ENCODE measurements at regions not wholly inside any gene's neighbourhood (a gene's known extent, or its start where the extent isn't known, plus 50 kb on each side); places are given as distances from the start of the nearest gene placed in this dataset.

- no peak overlapping the region for H3K4me3 ChIP-seq (replicated peaks; ENCODE audit: low read depth, low read length)
- TF ChIP-seq, protein P1, sequence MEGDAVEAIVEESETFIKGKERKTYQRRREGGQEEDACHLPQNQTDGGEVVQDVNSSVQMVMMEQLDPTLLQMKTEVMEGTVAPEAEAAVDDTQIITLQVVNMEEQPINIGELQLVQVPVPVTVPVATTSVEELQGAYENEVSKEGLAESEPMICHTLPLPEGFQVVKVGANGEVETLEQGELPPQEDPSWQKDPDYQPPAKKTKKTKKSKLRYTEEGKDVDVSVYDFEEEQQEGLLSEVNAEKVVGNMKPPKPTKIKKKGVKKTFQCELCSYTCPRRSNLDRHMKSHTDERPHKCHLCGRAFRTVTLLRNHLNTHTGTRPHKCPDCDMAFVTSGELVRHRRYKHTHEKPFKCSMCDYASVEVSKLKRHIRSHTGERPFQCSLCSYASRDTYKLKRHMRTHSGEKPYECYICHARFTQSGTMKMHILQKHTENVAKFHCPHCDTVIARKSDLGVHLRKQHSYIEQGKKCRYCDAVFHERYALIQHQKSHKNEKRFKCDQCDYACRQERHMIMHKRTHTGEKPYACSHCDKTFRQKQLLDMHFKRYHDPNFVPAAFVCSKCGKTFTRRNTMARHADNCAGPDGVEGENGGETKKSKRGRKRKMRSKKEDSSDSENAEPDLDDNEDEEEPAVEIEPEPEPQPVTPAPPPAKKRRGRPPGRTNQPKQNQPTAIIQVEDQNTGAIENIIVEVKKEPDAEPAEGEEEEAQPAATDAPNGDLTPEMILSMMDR (IDR thresholded peaks at IDR 0.05; ENCODE audit: low read depth, low read length, missing control alignments), result no peak
- DNase-seq (ENCODE audit: extremely low read depth, low read depth), result no peak
Observed at GRCh38 chr2:240286596-240286995, 146.1 kb upstream of the OTOS start.

DNA sequence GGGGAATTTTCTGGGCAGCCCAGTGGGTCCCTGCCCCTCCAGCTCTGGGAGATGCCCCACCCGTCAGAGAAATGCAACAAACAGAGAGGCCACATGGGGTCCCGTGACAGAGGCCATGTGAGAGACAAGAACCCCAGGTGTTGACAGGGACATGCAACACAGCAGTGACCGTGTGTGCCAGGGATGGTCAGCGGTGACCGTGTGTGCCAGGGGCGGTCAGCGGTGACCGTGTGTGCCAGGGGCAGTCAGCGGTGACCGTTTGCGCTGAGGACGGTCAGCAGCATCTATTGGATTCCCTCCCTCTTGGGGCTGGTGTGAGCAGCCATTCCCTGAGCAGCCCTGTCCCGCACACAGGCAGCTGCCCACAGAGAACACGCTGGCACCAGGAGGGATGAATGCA, 146.6 kb upstream of the OTOS start:
- TF ChIP-seq, protein P1 (IDR thresholded peaks at IDR 0.05; ENCODE audit: low read depth, low read length, missing control alignments), result no peak
- no peak overlapping the region for H3K4me3 ChIP-seq (replicated peaks; ENCODE audit: low read depth, low read length)
- DNase-seq (ENCODE audit: extremely low read depth, low read depth), result no peak

DNA sequence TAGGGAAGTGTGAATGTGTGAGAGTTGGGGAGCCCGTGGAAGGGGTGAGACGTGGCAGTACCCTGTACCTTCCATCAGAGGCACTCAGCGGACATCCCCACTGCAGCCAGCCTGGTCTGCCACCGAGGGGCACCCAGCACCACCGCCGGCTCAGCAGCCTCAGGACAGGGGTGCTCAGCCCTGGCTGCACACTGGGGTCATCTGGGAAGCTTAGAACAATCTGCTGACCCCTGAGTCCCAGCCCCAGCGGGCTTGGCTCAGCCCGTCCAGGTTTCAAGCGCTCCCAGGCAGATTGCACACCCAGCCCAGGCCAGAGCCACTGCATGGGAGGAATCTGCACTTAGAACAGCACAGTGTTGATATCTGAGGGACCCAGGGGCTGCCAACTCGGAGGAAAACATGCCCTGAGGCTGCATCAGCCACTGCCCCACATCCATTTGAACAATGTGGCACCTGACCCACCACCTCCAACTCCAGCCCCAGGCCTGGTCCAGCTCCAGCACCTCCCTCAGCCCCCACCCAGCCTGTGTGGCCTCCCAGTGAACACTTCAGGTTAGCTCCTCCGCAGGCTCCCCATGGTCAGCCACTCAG, 147.1 kb upstream of the OTOS start:
- DNase-seq (ENCODE audit: extremely low read depth, low read depth), result no peak
- H3K4me3 ChIP-seq (replicated peaks; ENCODE audit: low read depth, low read length), result no peak overlapping the region
- TF ChIP-seq, protein P1 (IDR thresholded peaks at IDR 0.05; ENCODE audit: low read depth, low read length, missing control alignments), result no peak

GRCh38 chr2:240288087-240288521, 147.4 kb upstream of the GPC1 start:
- H3K4me3 ChIP-seq (replicated peaks; ENCODE audit: low read depth, low read length), result no peak overlapping the region
- no peak for DNase-seq (ENCODE audit: extremely low read depth, low read depth)
- TF ChIP-seq, protein P1 (IDR thresholded peaks at IDR 0.05; ENCODE audit: low read depth, low read length, missing control alignments), result no peak

DNA sequence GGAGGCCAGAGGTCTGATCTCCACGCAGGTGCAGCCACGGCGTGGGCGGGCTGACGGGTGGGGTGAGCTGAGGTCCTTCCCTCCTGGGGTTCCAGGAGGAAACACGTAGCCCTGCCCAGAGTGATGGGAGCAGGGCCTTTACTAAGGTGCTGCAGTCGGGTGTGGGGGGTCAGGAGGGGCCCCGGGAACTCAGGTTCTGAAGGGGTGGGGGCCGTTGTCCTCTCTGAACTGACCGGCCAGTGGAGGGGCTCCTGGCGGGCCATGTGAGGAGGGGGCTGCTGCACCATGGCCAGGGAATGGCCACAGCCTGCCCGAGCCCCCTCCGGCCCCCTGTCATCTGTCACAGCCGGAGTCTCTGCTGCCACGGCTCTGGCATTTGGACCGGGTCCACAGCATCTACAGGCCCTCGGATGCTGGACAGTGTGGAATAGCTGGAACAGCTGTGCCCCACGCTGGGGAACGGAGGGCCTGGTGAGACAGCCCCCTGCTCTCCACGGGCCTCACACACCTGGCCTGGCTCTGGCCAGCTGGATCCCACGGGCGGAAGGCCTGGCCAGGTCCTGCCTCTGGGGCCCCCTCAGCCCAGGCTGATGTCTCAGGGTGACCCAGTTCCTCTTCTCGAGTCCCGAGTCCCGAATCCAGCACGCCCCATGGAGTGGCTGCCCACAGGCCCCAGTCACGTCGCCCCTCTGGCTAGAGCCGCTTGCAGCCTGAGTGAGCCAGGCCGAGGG, 145.6 kb upstream of the GPC1 start:
- TF ChIP-seq, protein P1 (IDR thresholded peaks at IDR 0.05; ENCODE audit: low read depth, low read length, missing control alignments), result no peak
- no peak overlapping the region for H3K4me3 ChIP-seq (replicated peaks; ENCODE audit: low read depth, low read length)
- DNase-seq (ENCODE audit: extremely low read depth, low read depth), result no peak

DNA sequence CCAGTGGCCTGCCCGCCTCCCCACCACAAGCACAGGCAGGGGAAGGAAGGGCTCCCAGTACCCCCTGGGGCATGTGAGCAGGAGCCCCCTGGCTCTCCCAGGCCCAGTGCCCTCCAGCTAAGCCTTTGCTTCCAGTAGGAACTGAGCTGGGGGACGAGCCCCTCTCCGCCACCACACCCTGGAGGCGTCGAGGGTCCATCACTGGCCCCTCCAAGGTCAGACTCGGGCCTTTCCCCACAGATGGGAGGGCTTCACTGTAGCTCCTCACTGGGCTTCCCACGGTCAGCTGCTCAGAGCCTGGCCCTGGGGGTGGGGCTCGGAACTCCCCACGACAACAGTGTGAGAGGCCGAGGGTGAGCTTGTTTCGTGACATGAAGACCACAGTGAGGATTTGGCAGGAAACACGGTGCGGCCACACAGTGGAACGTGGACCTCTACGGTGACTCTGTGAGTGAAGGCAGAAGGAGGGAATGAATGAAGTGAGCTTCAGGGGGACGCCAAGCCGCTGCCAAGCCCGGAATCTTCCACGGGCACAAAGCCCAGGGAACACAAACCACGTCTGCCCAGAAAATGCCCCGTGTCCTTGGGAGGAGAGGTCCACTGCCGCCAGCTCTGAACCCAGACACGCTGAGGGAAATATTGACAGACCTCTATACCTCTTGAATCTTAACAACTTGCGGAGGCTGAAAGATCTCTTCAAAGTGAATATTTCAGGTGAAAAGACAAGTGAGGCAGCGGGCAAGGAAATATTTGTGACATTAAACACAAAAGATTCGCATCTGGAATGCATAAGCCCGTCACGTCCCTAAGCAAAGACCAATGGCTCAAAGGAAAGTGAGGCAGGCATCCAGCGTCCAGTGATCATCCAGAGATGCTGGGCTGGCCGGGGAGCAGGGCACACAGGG, 144.8 kb upstream of the GPC1 start:
- no peak for DNase-seq (ENCODE audit: extremely low read depth, low read depth)
- no peak overlapping the region for H3K4me3 ChIP-seq (replicated peaks; ENCODE audit: low read depth, low read length)
- TF ChIP-seq, protein P1 (IDR thresholded peaks at IDR 0.05; ENCODE audit: low read depth, low read length, missing control alignments), result no peak
